ENCODE measurements at regions not wholly inside any gene's neighbourhood (a gene's known extent, or its start where the extent isn't known, plus 50 kb on each side); places are given as distances from the start of the nearest gene placed in this dataset.

- TF ChIP-seq CTCF (IDR thresholded peaks at IDR 0.05; ENCODE audit: low read depth, low read length): no peak
- no peak for TF ChIP-seq EZH2phosphoT487 (IDR thresholded peaks at IDR 0.05; ENCODE audit: low read depth)
Observed at GRCh38 chr11:112543390-112543789, 282.7 kb upstream of the PLET1 start.

All from OCI-LY3 (cell line).